ENCODE measurements at regions not wholly inside any gene's neighbourhood (a gene's known extent, or its start where the extent isn't known, plus 50 kb on each side); places are given as distances from the start of the nearest gene placed in this dataset.

- Histone ChIP-seq H3K79me2 (no peaks in the 10 kb centered on the region), H3K27me3 (ENCODE audit: control insufficient read depth, insufficient read depth, low read length) (no peaks in the 10 kb centered on the region), H2AFZ (no peak overlapping the region), H3K9ac (no peak overlapping the region), H3K36me3 (ENCODE audit: control insufficient read depth, insufficient read depth, low read length) (no peaks in the 10 kb centered on the region), H3K27ac (no peak overlapping the region), H3K4me3 (ENCODE audit: low read depth, low read length) (no peak overlapping the region), H3K4me2 (ENCODE audit: low read length) (no peak overlapping the region), H3K4me1 (no peaks in the 10 kb centered on the region), H3K9me3 (ENCODE audit: control insufficient read depth, low read length) (no peaks in the 10 kb centered on the region)
- TF ChIP-seq CTCF (IDR thresholded peaks at IDR 0.05): no peak
These were observed 900.0 kb downstream of the LUZP2 start for GRCh38 chr11:25396847-25397246.

- H3K36me3 ChIP-seq (ENCODE audit: control insufficient read depth, insufficient read depth, low read length): no peaks in the 10 kb centered on the region
- no peak overlapping the region for H3K4me3 ChIP-seq (ENCODE audit: low read depth, low read length)
- no peaks in the 10 kb centered on the region for H3K79me2 ChIP-seq
- H3K4me2 ChIP-seq (ENCODE audit: low read length): no peak overlapping the region
- no peak overlapping the region for H3K9ac ChIP-seq
- no peaks in the 10 kb centered on the region for H3K27me3 ChIP-seq (ENCODE audit: control insufficient read depth, insufficient read depth, low read length)
- H3K4me1 ChIP-seq: no peaks in the 10 kb centered on the region
- no peak overlapping the region for H2AFZ ChIP-seq
- H3K9me3 ChIP-seq (ENCODE audit: control insufficient read depth, low read length): no peaks in the 10 kb centered on the region
- TF ChIP-seq CTCF (IDR thresholded peaks at IDR 0.05): no peak
- H3K27ac ChIP-seq: no peak overlapping the region
These were observed 911.3 kb downstream of the LUZP2 start for GRCh38 chr11:25408146-25408545.

- H2AFZ ChIP-seq: no peak overlapping the region
These were observed 916.1 kb upstream of the ANO3 start for GRCh38 chr11:25415793-25416192.

GRCh38 chr11:25423436-25424199 lies 908.3 kb upstream of the ANO3 start:
- no peak overlapping the region for H3K27ac ChIP-seq
- no peak for TF ChIP-seq CTCF (IDR thresholded peaks at IDR 0.05)

More at GRCh38 chr11:25415793-25416192, 916.1 kb upstream of the ANO3 start:
- no peak for TF ChIP-seq CTCF (IDR thresholded peaks at IDR 0.05)
- Histone ChIP-seq H3K9ac (no peak overlapping the region), H3K27ac (no peak overlapping the region), H3K4me2 (ENCODE audit: low read length) (no peak overlapping the region), H3K4me1 (no peaks in the 10 kb centered on the region), H3K27me3 (ENCODE audit: control insufficient read depth, insufficient read depth, low read length) (no peaks in the 10 kb centered on the region), H3K4me3 (ENCODE audit: low read depth, low read length) (no peak overlapping the region), H3K36me3 (ENCODE audit: control insufficient read depth, insufficient read depth, low read length) (no peaks in the 10 kb centered on the region), H3K79me2 (no peaks in the 10 kb centered on the region), H3K9me3 (ENCODE audit: control insufficient read depth, low read length) (no peaks in the 10 kb centered on the region)

GRCh38 chr11:25432376-25432775 lies 899.6 kb upstream of the ANO3 start:
- Histone ChIP-seq H3K79me2 (no peaks in the 10 kb centered on the region), H2AFZ (no peak overlapping the region), H3K27me3 (ENCODE audit: control insufficient read depth, insufficient read depth, low read length) (no peaks in the 10 kb centered on the region), H3K27ac (no peak overlapping the region), H3K4me2 (ENCODE audit: low read length) (no peak overlapping the region), H3K9me3 (ENCODE audit: control insufficient read depth, low read length) (no peaks in the 10 kb centered on the region), H3K36me3 (ENCODE audit: control insufficient read depth, insufficient read depth, low read length) (no peaks in the 10 kb centered on the region), H3K4me3 (ENCODE audit: low read depth, low read length) (no peak overlapping the region), H3K4me1 (no peaks in the 10 kb centered on the region), H3K9ac (no peak overlapping the region)
- TF ChIP-seq CTCF (IDR thresholded peaks at IDR 0.05): no peak

More at GRCh38 chr11:25423436-25424199, 908.3 kb upstream of the ANO3 start:
- no peaks in the 10 kb centered on the region for H3K4me1 ChIP-seq
- H3K4me3 ChIP-seq (ENCODE audit: low read depth, low read length): no peak overlapping the region
- H3K36me3 ChIP-seq (ENCODE audit: control insufficient read depth, insufficient read depth, low read length): no peaks in the 10 kb centered on the region
- H2AFZ ChIP-seq: no peak overlapping the region
- no peak overlapping the region for H3K4me2 ChIP-seq (ENCODE audit: low read length)
- no peaks in the 10 kb centered on the region for H3K27me3 ChIP-seq (ENCODE audit: control insufficient read depth, insufficient read depth, low read length)
- H3K9ac ChIP-seq: no peak overlapping the region
- H3K9me3 ChIP-seq (ENCODE audit: control insufficient read depth, low read length): no peaks in the 10 kb centered on the region
- H3K79me2 ChIP-seq: no peaks in the 10 kb centered on the region
